Mesendoderm (in vitro differentiated cells): ENCODE measurements at regions not wholly inside any gene's neighbourhood (a gene's known extent, or its start where the extent isn't known, plus 50 kb on each side); places are given as distances from the start of the nearest gene placed in this dataset.

Source experiments
- DNase-seq: peaks from one replicate; pipeline ENCODE4 v3.0.0; 2013
- H2AK5ac ChIP-seq: 2 replicates; pipeline ENCODE4 v1.6.1; 2013; ENCODE audit warnings: low read length, inconsistent platforms
- H2BK120ac ChIP-seq: 2 replicates; pipeline ENCODE4 v1.6.1; 2013; ENCODE audit warnings: low read depth, mild to moderate bottlenecking, low read length, moderate library complexity, mixed read lengths
- H2BK15ac ChIP-seq: replicated peaks from 2 replicates; pipeline ENCODE4 v1.6.1; 2013; ENCODE audit warnings: low read depth, mild to moderate bottlenecking, moderate library complexity
- H2BK5ac ChIP-seq: 2 replicates; pipeline ENCODE4 v1.6.1; 2013; ENCODE audit warnings: low read length, inconsistent platforms
- H3K18ac ChIP-seq: 2 replicates; pipeline ENCODE4 v1.6.1; 2013; ENCODE audit warnings: mild to moderate bottlenecking, low read length, mixed read lengths
- H3K23ac ChIP-seq: one replicate; pipeline ENCODE4 v1.6.1; 2013; ENCODE audit warnings: low read length
- H3K27ac ChIP-seq: 2 replicates; pipeline ENCODE4 v1.5.1; 2013; ENCODE audit warnings: low read depth, mild to moderate bottlenecking, inconsistent platforms, low read length, moderate library complexity
- H3K27me3 ChIP-seq: 2 replicates; pipeline ENCODE4 v1.6.1; 2013; ENCODE audit warnings: low read length, control low read depth, mild to moderate bottlenecking, inconsistent platforms; ENCODE audit not compliant: insufficient read depth, poor library complexity
- H3K36me3 ChIP-seq: 2 replicates; pipeline ENCODE4 v1.6.1; 2013; ENCODE audit warnings: low read length, inconsistent platforms; ENCODE audit not compliant: control insufficient read depth, insufficient read depth
- H3K4ac ChIP-seq: one replicate; pipeline ENCODE4 v1.6.1; 2013; ENCODE audit warnings: low read depth, mild to moderate bottlenecking, low read length, moderate library complexity
- H3K4me1 ChIP-seq: 2 replicates; pipeline ENCODE4 v1.6.1; 2013; ENCODE audit warnings: low read depth, low read length, inconsistent platforms; ENCODE audit not compliant: control insufficient read depth
- H3K4me2 ChIP-seq: 2 replicates; pipeline ENCODE4 v1.6.1; 2013; ENCODE audit warnings: low read length
- H3K4me3 ChIP-seq: 2 replicates; pipeline ENCODE4 v1.5.1; 2013; ENCODE audit warnings: mild to moderate bottlenecking, low read length
- H3K56ac ChIP-seq: one replicate; pipeline ENCODE4 v1.6.1; 2013; ENCODE audit warnings: low read length
- H3K79me1 ChIP-seq: 2 replicates; pipeline ENCODE4 v1.6.1; 2013; ENCODE audit warnings: low read length, inconsistent platforms
- H3K79me2 ChIP-seq: 2 replicates; pipeline ENCODE4 v1.6.1; 2013; ENCODE audit warnings: mild to moderate bottlenecking, low read length; ENCODE audit not compliant: control insufficient read depth, insufficient read depth
- H3K9ac ChIP-seq: 2 replicates; pipeline ENCODE4 v1.6.1; 2013; ENCODE audit warnings: low read length, inconsistent platforms
- H4K5ac ChIP-seq: one replicate; pipeline ENCODE4 v1.6.1; 2013; ENCODE audit warnings: low read length
- H4K8ac ChIP-seq: one replicate; pipeline ENCODE4 v1.6.1; 2013; ENCODE audit warnings: low read depth, mild to moderate bottlenecking, control low read depth, low read length, moderate library complexity
- WGBS: extraction: QIAGEN DNeasy Blood & Tissue Kit; methylation state at CpG from one replicate; pipeline ENCODE4 v1.1.7; 2013; ENCODE audit warnings: low lambda C conversion rate, missing lambda C conversion rate; ENCODE audit not compliant: insufficient coverage; ENCODE audit errors: extremely low coverage; 5-methylcytosine and 5-hydroxymethylcytosine counted together

- Histone ChIP-seq H2BK5ac (no peak overlapping the region), H4K5ac (no peak overlapping the region), H3K79me1 (no peaks in the 10 kb centered on the region), H2BK15ac (no peak overlapping the region), H3K9ac (no peak overlapping the region), H2AK5ac (no peak overlapping the region), H3K4me2 (no peak overlapping the region), H3K36me3 (no peaks in the 10 kb centered on the region), H4K8ac (no peak overlapping the region), H3K27ac (no peak overlapping the region), H2BK120ac (no peak overlapping the region), H3K23ac (no peak overlapping the region), H3K79me2 (no peaks in the 10 kb centered on the region), H3K56ac (no peak overlapping the region), H3K18ac (no peak overlapping the region), H3K27me3 (no peaks in the 10 kb centered on the region), H3K4ac (no peak overlapping the region), H3K4me3 (no peak overlapping the region), H3K4me1 (no peaks in the 10 kb centered on the region)
- no peak for DNase-seq
- no CpG with 5 or more reads among the region's 1 CpG for WGBS
These were observed 353.9 kb upstream of the MEF2C start for GRCh38 chr5:89236900-89237299.

GRCh38 chr5:89233462-89233861 lies 350.5 kb upstream of the MEF2C start:
- H3K27me3 ChIP-seq: no peaks in the 10 kb centered on the region
- no peak overlapping the region for H2BK120ac ChIP-seq
- H3K9ac ChIP-seq: no peak overlapping the region
- no peak overlapping the region for H4K5ac ChIP-seq
- H4K8ac ChIP-seq: no peak overlapping the region
- H3K56ac ChIP-seq: no peak overlapping the region
- H3K4ac ChIP-seq: no peak overlapping the region
- H3K4me3 ChIP-seq: no peak overlapping the region
- no peak overlapping the region for H3K18ac ChIP-seq
- H3K79me1 ChIP-seq: no peaks in the 10 kb centered on the region
- no peak overlapping the region for H3K23ac ChIP-seq
- H2BK5ac ChIP-seq: no peak overlapping the region
- no peak overlapping the region for H2BK15ac ChIP-seq
- H3K4me1 ChIP-seq: no peaks in the 10 kb centered on the region
- H3K79me2 ChIP-seq: no peaks in the 10 kb centered on the region
- no peaks in the 10 kb centered on the region for H3K36me3 ChIP-seq
- no peak overlapping the region for H3K27ac ChIP-seq
- no peak overlapping the region for H3K4me2 ChIP-seq
- no peak overlapping the region for H2AK5ac ChIP-seq
- DNase-seq: no peak

GRCh38 chr5:89232139-89232603 lies 349.2 kb upstream of the MEF2C start:
- H4K8ac ChIP-seq: no peak overlapping the region
- H3K4me3 ChIP-seq: no peak overlapping the region
- no peak overlapping the region for H3K27ac ChIP-seq
- H3K79me1 ChIP-seq: no peaks in the 10 kb centered on the region
- H3K56ac ChIP-seq: no peak overlapping the region
- no peak overlapping the region for H2BK15ac ChIP-seq
- no peak overlapping the region for H3K23ac ChIP-seq
- no peak overlapping the region for H3K4ac ChIP-seq
- H3K4me2 ChIP-seq: no peak overlapping the region
- H2BK120ac ChIP-seq: no peak overlapping the region
- no peak overlapping the region for H3K9ac ChIP-seq
- no peak for DNase-seq
- no peak overlapping the region for H2BK5ac ChIP-seq
- no peaks in the 10 kb centered on the region for H3K79me2 ChIP-seq
- no peak overlapping the region for H2AK5ac ChIP-seq
- H3K27me3 ChIP-seq: no peaks in the 10 kb centered on the region
- no peaks in the 10 kb centered on the region for H3K4me1 ChIP-seq
- WGBS: no CpG with 5 or more reads among the region's 3 CpGs
- H4K5ac ChIP-seq: no peak overlapping the region
- H3K36me3 ChIP-seq: no peaks in the 10 kb centered on the region
- no peak overlapping the region for H3K18ac ChIP-seq

GRCh38 chr5:89230178-89230577 lies 347.2 kb upstream of the MEF2C start:
- Histone ChIP-seq H3K79me1 (no peaks in the 10 kb centered on the region), H4K8ac (no peak overlapping the region), H3K18ac (no peak overlapping the region), H2BK15ac (no peak overlapping the region), H3K56ac (no peak overlapping the region), H3K23ac (no peak overlapping the region), H3K27me3 (no peaks in the 10 kb centered on the region), H2BK120ac (no peak overlapping the region), H4K5ac (no peak overlapping the region), H3K27ac (no peak overlapping the region), H3K9ac (no peak overlapping the region), H2AK5ac (no peak overlapping the region), H2BK5ac (no peak overlapping the region), H3K4me3 (no peak overlapping the region), H3K79me2 (no peaks in the 10 kb centered on the region), H3K4me1 (no peaks in the 10 kb centered on the region), H3K4ac (no peak overlapping the region), H3K4me2 (no peak overlapping the region), H3K36me3 (no peaks in the 10 kb centered on the region)
- DNase-seq: no peak
- no CpG with 5 or more reads among the region's 2 CpGs for WGBS

DNA sequence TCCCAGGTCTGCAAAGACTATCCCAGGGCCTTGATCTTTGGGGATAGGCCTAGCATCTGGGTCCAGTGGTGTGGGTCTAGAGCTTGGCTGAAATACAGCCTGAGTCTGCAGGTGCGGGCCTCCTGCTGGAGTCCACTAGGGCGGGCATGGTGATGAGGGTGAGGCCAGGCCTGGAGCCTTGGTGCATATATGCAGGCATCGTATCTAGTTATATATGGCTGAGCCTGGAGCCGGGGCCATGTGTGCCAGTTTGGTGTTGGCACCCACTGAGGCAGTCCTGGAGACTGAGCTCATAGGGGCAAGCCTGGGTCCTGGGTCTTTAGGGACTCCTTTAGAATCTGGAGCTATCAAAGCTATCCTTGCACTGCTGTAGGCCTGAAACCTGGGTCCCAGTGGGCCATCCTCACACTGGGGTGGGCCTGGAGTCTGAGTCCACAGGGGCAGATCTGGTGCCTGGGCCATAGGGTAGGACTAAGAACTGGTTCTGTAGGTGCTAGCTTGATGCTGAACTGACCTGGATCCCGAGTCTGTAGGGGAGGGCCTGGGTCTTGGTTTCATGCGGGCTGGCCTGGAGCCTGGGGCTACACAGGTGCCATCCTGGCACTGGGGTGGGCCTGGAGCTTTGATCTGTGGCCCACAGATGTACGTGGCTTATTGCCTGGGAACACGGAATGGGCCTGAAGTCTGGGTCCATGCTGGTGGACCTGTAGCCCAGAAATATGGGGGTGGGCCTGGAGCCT lies 346.5 kb upstream of the MEF2C start:
- Histone ChIP-seq H2AK5ac (no peak overlapping the region), H3K23ac (no peak overlapping the region), H3K4me2 (no peak overlapping the region), H3K4ac (no peak overlapping the region), H3K9ac (no peak overlapping the region), H3K36me3 (no peaks in the 10 kb centered on the region), H3K4me1 (no peaks in the 10 kb centered on the region), H3K27ac (no peak overlapping the region), H3K4me3 (no peak overlapping the region), H2BK5ac (no peak overlapping the region), H3K56ac (no peak overlapping the region), H3K79me2 (no peaks in the 10 kb centered on the region), H3K18ac (no peak overlapping the region), H4K5ac (no peak overlapping the region), H4K8ac (no peak overlapping the region), H3K79me1 (no peaks in the 10 kb centered on the region), H2BK15ac (no peak overlapping the region), H3K27me3 (no peaks in the 10 kb centered on the region), H2BK120ac (no peak overlapping the region)
- no CpG with 5 or more reads among the region's 8 CpGs for WGBS
- no peak for DNase-seq

GRCh38 chr5:89228355-89228754 lies 345.4 kb upstream of the MEF2C start:
- H4K5ac ChIP-seq: no peak overlapping the region
- no peak overlapping the region for H3K9ac ChIP-seq
- H2BK120ac ChIP-seq: no peak overlapping the region
- H3K79me1 ChIP-seq: no peaks in the 10 kb centered on the region
- H3K4me1 ChIP-seq: no peaks in the 10 kb centered on the region
- no peak overlapping the region for H3K4me2 ChIP-seq
- no peak overlapping the region for H3K56ac ChIP-seq
- H3K18ac ChIP-seq: no peak overlapping the region
- H3K4ac ChIP-seq: no peak overlapping the region
- no peak overlapping the region for H2BK5ac ChIP-seq
- H2AK5ac ChIP-seq: no peak overlapping the region
- H3K27me3 ChIP-seq: no peaks in the 10 kb centered on the region
- H3K36me3 ChIP-seq: no peaks in the 10 kb centered on the region
- no peaks in the 10 kb centered on the region for H3K79me2 ChIP-seq
- no CpG with 5 or more reads among the region's 1 CpG for WGBS
- H4K8ac ChIP-seq: no peak overlapping the region
- DNase-seq: no peak
- no peak overlapping the region for H3K27ac ChIP-seq
- H3K23ac ChIP-seq: no peak overlapping the region
- H3K4me3 ChIP-seq: no peak overlapping the region
- no peak overlapping the region for H2BK15ac ChIP-seq
